ENCODE measurements at regions not wholly inside any gene's neighbourhood (a gene's known extent, or its start where the extent isn't known, plus 50 kb on each side); places are given as distances from the start of the nearest gene placed in this dataset.
"Not testable (repeated sequence)": the region's sequence is repeated elsewhere in the genome, so short reads cannot be mapped to it uniquely, and the experiment has no call there.

- no peak for DNase-seq (ENCODE audit: low read depth in 2 of 2)
These were observed 335.5 kb upstream of the SFSWAP start for GRCh38 chr12:131375261-131375971.

GRCh38 chr12:131375972-131376345, 334.9 kb upstream of the SFSWAP start:
- DNase-seq (ENCODE audit: low read depth in 2 of 2): no peak

- DNase-seq (ENCODE audit: low read depth in 2 of 2): no peak
These were observed 332.6 kb upstream of the SFSWAP start for GRCh38 chr12:131378176-131378842.

- no peak for DNase-seq (ENCODE audit: low read depth in 2 of 2)
These were observed 331.8 kb upstream of the SFSWAP start for GRCh38 chr12:131378861-131379665.

- no peak for DNase-seq (ENCODE audit: low read depth in 2 of 2)
These were observed 331.2 kb upstream of the SFSWAP start for GRCh38 chr12:131379738-131380137.

GRCh38 chr12:131380220-131380964, 330.5 kb upstream of the SFSWAP start:
- DNase-seq (ENCODE audit: low read depth in 2 of 2): no peak

- no peak for DNase-seq (ENCODE audit: low read depth in 2 of 2)
These were observed 329.8 kb upstream of the SFSWAP start for GRCh38 chr12:131380965-131381705.

- no peak for DNase-seq (ENCODE audit: low read depth in 2 of 2)
These were observed 329.0 kb upstream of the SFSWAP start for GRCh38 chr12:131381716-131382430.

- DNase-seq (ENCODE audit: low read depth in 2 of 2): no peak
These were observed 327.6 kb upstream of the SFSWAP start for GRCh38 chr12:131383291-131383690.

- DNase-seq (ENCODE audit: low read depth in 2 of 2): no peak
These were observed 326.9 kb upstream of the SFSWAP start for GRCh38 chr12:131383741-131384543.

- no peak for DNase-seq (ENCODE audit: low read depth in 2 of 2)
These were observed 326.4 kb upstream of the SFSWAP start for GRCh38 chr12:131384544-131384855.

GRCh38 chr12:131385313-131386166, 325.4 kb upstream of the SFSWAP start:
- no peak for DNase-seq (ENCODE audit: low read depth in 2 of 2)

- DNase-seq (ENCODE audit: low read depth in 2 of 2): no peak
These were observed 324.7 kb upstream of the SFSWAP start for GRCh38 chr12:131386167-131386521.

GRCh38 chr12:131386781-131387180, 324.1 kb upstream of the SFSWAP start:
- no peak for DNase-seq (ENCODE audit: low read depth in 2 of 2)

GRCh38 chr12:131387281-131388163, 323.4 kb upstream of the SFSWAP start:
- DNase-seq (ENCODE audit: low read depth in 2 of 2): no peak

GRCh38 chr12:131388164-131389053, 322.5 kb upstream of the SFSWAP start:
- DNase-seq (ENCODE audit: low read depth in 2 of 2): not testable (repeated sequence)
